GM23248 (cell line): ENCODE measurements at regions not wholly inside any gene's neighbourhood (a gene's known extent, or its start where the extent isn't known, plus 50 kb on each side); places are given as distances from the start of the nearest gene placed in this dataset.

Source experiments
- EZH2 ChIP-seq: fragments of 200-600 bp; sonication (generic); IDR thresholded peaks from 2 replicates; pipeline ENCODE4 v1.6.1; 2018; ENCODE audit warnings: antibody characterized with exemption, mild to moderate bottlenecking; ENCODE audit not compliant: insufficient read depth, poor library complexity, severe bottlenecking
- EZH2phosphoT487 ChIP-seq: fragments of 200-600 bp; sonication (generic); IDR thresholded peaks from 2 replicates; pipeline ENCODE4 v1.6.1; 2018; ENCODE audit warnings: antibody characterized with exemption, moderate library complexity, mild to moderate bottlenecking, low read depth; ENCODE audit not compliant: insufficient read depth

GRCh38 chr1:5686195-5686594, 306.0 kb downstream of the NPHP4 start:
- no peak for TF ChIP-seq EZH2phosphoT487
- TF ChIP-seq EZH2 = no peak
